ENCODE measurements at regions not wholly inside any gene's neighbourhood (a gene's known extent, or its start where the extent isn't known, plus 50 kb on each side); places are given as distances from the start of the nearest gene placed in this dataset.

GRCh38 chrX:39367416-39367815 lies 566.2 kb downstream of the MID1IP1 start:
- TF ChIP-seq POLR2A (IDR thresholded peaks at IDR 0.05; ENCODE audit: low read depth, low read length) (no peak), POLR2AphosphoS5 (IDR thresholded peaks at IDR 0.05; ENCODE audit: low read depth, low read length) (no peak)

Data from GM12892 (cell line).